ENCODE measurements at regions not wholly inside any gene's neighbourhood (a gene's known extent, or its start where the extent isn't known, plus 50 kb on each side); places are given as distances from the start of the nearest gene placed in this dataset.

- Histone ChIP-seq H3K36me3 (ENCODE audit: control insufficient read depth, insufficient read depth, low read length) (no peaks in the 10 kb centered on the region), H4K20me1 (ENCODE audit: control insufficient read depth, extremely low read depth, insufficient read depth, low read length) (no peaks in the 10 kb centered on the region), H3K79me2 (ENCODE audit: control insufficient read depth, insufficient read depth, low read length) (no peaks in the 10 kb centered on the region), H3K4me3 (replicated peaks in 1 of 4; ENCODE audit: control extremely low read depth in 1 of 4, insufficient read depth in 1 of 4, low read depth in 3 of 4, low read length in 4 of 4) (no peak overlapping the region), H3K27me3 (ENCODE audit: control insufficient read depth, insufficient read depth, low read length) (no peaks in the 10 kb centered on the region), H3K9me3 (ENCODE audit: control insufficient read depth, insufficient read depth, low read depth, low read length) (no peaks in the 10 kb centered on the region), H3K4me2 (ENCODE audit: extremely low read depth, insufficient read depth, low read length) (no peak overlapping the region), H3K4me1 (ENCODE audit: control insufficient read depth, extremely low read depth, insufficient read depth, low read length) (no peaks in the 10 kb centered on the region), H3K27ac (ENCODE audit: insufficient read depth, low read length) (no peak overlapping the region), H2AFZ (ENCODE audit: low read length) (no peak overlapping the region), H3K9ac (ENCODE audit: insufficient read depth, low read length) (no peak overlapping the region)
- TF ChIP-seq CTCF (conservative IDR thresholded peaks at IDR 0.05 in 1 of 2, IDR thresholded peaks at IDR 0.05 in 1 of 2; ENCODE audit: low read depth in 1 of 2, low read length in 2 of 2) (no peak), EZH2 (IDR thresholded peaks at IDR 0.05; ENCODE audit: low read length, missing control alignments) (no peak)
- DNase-seq (ENCODE audit: low read depth in 2 of 2): no peak
These were observed 128.6 kb upstream of the PUM3 start for GRCh38 chr9:2972475-2972874.

GRCh38 chr9:2970864-2971263 is 127.0 kb upstream of the PUM3 start:
- Histone ChIP-seq H4K20me1 (ENCODE audit: control insufficient read depth, extremely low read depth, insufficient read depth, low read length) (no peaks in the 10 kb centered on the region), H3K4me1 (ENCODE audit: control insufficient read depth, extremely low read depth, insufficient read depth, low read length) (no peaks in the 10 kb centered on the region), H3K36me3 (ENCODE audit: control insufficient read depth, insufficient read depth, low read length) (no peaks in the 10 kb centered on the region), H3K27ac (ENCODE audit: insufficient read depth, low read length) (no peak overlapping the region), H3K9ac (ENCODE audit: insufficient read depth, low read length) (no peak overlapping the region), H3K4me2 (ENCODE audit: extremely low read depth, insufficient read depth, low read length) (no peak overlapping the region), H2AFZ (ENCODE audit: low read length) (no peak overlapping the region), H3K9me3 (ENCODE audit: control insufficient read depth, insufficient read depth, low read depth, low read length) (no peaks in the 10 kb centered on the region), H3K79me2 (ENCODE audit: control insufficient read depth, insufficient read depth, low read length) (no peaks in the 10 kb centered on the region), H3K4me3 (replicated peaks in 1 of 4; ENCODE audit: control extremely low read depth in 1 of 4, insufficient read depth in 1 of 4, low read depth in 3 of 4, low read length in 4 of 4) (no peak overlapping the region), H3K27me3 (ENCODE audit: control insufficient read depth, insufficient read depth, low read length) (no peaks in the 10 kb centered on the region)
- TF ChIP-seq EZH2 (IDR thresholded peaks at IDR 0.05; ENCODE audit: low read length, missing control alignments) (no peak), CTCF (conservative IDR thresholded peaks at IDR 0.05 in 1 of 2, IDR thresholded peaks at IDR 0.05 in 1 of 2; ENCODE audit: low read depth in 1 of 2, low read length in 2 of 2) (no peak)
- no peak for DNase-seq (ENCODE audit: low read depth in 2 of 2)

- Histone ChIP-seq H3K4me3 (replicated peaks in 1 of 4; ENCODE audit: control extremely low read depth in 1 of 4, insufficient read depth in 1 of 4, low read depth in 3 of 4, low read length in 4 of 4) (no peak overlapping the region), H4K20me1 (ENCODE audit: control insufficient read depth, extremely low read depth, insufficient read depth, low read length) (no peaks in the 10 kb centered on the region), H3K4me1 (ENCODE audit: control insufficient read depth, extremely low read depth, insufficient read depth, low read length) (no peaks in the 10 kb centered on the region), H3K36me3 (ENCODE audit: control insufficient read depth, insufficient read depth, low read length) (no peaks in the 10 kb centered on the region), H3K79me2 (ENCODE audit: control insufficient read depth, insufficient read depth, low read length) (no peaks in the 10 kb centered on the region), H3K9me3 (ENCODE audit: control insufficient read depth, insufficient read depth, low read depth, low read length) (no peaks in the 10 kb centered on the region), H3K27me3 (ENCODE audit: control insufficient read depth, insufficient read depth, low read length) (no peaks in the 10 kb centered on the region), H2AFZ (ENCODE audit: low read length) (no peak overlapping the region), H3K9ac (ENCODE audit: insufficient read depth, low read length) (no peak overlapping the region), H3K27ac (ENCODE audit: insufficient read depth, low read length) (no peak overlapping the region), H3K4me2 (ENCODE audit: extremely low read depth, insufficient read depth, low read length) (no peak overlapping the region)
- no peak for DNase-seq (ENCODE audit: low read depth in 2 of 2)
- TF ChIP-seq EZH2 (IDR thresholded peaks at IDR 0.05; ENCODE audit: low read length, missing control alignments) (no peak), CTCF (conservative IDR thresholded peaks at IDR 0.05 in 1 of 2, IDR thresholded peaks at IDR 0.05 in 1 of 2; ENCODE audit: low read depth in 1 of 2, low read length in 2 of 2) (no peak)
These were observed 123.9 kb upstream of the PUM3 start for GRCh38 chr9:2967766-2968165.
